GM19467 (cell line): ENCODE measurements at regions not wholly inside any gene's neighbourhood (a gene's known extent, or its start where the extent isn't known, plus 50 kb on each side); places are given as distances from the start of the nearest gene placed in this dataset.
"Not testable (repeated sequence)": the region's sequence is repeated elsewhere in the genome, so short reads cannot be mapped to it uniquely, and the experiment has no call there.

Experiments used
- ATAC-seq: cut with Tn5 transposase; IDR thresholded peaks from one replicate; pipeline ENCODE4 v1.9.1; 2021; ENCODE audit warnings: mild to moderate bottlenecking, moderate library complexity; ENCODE audit not compliant: unreplicated experiment

GRCh38 chr5:36739751-36740221 lies 133.4 kb downstream of the SLC1A3 start:
- peak; percentile 64 for ATAC-seq

DNA sequence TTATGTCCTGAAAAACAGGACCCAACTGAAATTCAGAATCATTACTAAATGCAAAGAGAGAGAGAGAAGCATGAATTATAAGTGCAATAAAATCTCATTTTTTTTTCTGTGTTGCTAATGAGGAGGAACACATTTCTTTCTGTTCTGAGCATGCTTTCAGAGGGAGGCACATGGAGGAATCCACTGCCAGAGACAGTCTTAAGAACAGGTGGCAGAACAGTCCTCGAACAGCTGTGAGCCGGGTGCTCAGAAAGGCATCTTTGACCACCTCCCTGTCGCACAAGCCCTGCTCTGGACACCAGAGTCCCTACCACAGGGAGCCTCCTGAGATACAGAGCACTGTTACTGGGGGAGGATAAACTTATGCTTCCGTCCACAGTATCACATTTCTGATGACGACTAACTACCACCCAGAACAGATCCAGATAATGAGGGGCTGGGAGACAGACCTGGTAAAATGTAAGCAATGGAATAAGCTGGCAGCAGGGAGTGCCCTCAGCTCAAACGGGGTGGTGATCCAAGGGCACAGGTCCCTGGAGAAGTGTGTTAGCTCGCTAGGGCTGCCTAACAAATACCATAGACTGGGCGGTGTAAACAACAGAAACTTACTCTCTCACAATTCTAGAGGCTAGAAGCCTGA lies 134.0 kb downstream of the SLC1A3 start:
- ATAC-seq: no peak

DNA sequence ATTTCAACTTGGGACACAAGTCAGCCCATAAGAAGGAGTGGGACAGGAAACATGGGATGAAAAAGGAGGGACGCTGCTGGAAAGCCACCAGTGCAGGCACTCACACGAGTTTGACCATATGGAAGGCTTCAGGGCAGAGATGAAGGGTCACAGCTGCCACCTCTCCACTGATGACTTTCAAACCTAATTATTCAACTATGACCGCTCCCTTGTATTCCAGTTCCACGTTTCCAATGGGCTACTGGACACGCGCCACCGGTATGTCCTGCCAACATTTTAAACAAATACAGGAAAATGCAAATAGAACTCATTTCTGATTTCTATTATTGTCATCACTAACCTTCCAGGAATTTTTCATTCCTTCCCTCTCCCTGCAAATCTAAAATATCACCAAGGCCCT lies 134.7 kb downstream of the SLC1A3 start:
- ATAC-seq: no peak

DNA sequence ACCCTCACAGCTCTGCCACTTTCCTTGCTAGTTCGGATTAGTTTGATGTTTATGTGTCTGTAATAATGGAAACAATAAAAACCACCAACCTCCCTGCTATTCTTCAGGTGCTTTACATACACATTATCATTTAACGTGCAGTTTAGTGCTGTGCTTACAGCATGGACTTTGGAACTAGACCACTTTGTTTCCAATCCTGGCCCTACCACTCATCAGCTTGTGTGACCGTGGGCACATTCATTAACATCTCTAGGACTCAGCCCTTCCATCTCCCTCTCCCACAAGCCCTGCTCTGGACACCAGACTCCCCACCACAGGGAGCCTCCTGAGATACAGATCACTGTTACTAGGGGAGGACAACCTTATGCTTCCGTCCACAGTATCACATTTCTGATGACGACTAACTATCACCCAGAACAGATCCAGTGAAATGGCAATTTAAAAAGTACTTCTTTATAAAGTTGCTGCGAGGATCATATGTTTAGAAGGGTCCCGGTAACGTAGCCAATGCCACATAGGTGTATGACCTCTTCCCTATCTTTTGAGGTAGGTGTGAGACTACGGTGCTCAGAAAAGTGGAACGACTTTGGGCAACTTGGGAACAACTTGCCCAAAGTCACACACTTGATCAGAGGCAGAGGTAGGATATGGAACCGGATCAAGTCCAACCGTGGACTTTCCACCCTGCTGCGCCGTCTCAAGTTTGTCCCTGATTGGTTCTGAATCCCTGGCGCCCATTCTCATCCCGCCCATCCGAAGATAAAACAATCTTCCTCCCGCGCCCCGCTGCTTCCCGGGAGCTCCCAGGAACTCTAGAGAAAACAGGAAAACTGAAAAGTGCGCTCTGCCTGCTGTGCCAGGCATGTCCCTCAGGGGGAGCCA lies 132.4 kb upstream of the NIPBL start:
- no peak for ATAC-seq

DNA sequence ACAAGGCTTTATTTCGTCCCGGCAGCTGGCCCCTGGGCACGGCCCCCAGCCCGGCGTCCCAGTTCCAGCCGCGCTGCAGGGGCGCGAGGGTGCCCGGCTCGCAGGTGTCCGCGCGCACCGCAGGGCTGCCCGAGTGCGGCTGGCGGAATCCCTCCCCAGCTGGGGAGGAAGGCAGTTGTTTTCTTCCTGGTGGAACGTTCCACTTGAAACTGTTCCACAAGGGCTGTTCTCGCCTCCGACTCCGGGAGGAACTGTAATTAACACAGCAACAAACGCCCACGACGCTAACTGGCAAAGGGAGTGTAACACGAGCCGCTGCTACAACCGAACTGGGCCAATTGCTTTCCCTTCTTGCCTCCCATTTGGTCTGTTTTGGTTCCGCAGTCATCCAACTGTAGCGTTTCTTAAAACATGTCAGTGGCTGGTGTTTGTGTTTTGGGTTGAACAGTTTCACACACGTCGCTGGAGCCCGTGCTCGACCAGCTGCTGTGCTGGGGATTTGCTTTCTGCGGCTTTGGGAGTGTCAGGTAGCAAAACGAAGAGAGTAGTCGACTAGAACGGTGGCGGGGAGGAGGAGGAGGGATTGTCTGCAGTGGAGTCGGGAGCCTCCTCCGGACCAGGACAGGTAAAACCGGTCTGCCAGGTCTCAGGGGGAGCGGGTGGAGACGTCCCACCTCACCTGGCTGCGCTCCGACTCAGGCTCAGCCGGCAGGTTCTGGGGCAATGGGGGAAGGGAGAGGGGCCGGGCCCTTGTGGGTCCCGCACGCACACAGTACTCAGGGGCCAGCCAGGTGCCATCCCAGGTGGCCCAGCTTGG lies 131.6 kb upstream of the NIPBL start:
- peak; percentile 79 for ATAC-seq

GRCh38 chr5:36747794-36748193 lies 128.8 kb upstream of the NIPBL start:
- not testable (repeated sequence) for ATAC-seq

DNA sequence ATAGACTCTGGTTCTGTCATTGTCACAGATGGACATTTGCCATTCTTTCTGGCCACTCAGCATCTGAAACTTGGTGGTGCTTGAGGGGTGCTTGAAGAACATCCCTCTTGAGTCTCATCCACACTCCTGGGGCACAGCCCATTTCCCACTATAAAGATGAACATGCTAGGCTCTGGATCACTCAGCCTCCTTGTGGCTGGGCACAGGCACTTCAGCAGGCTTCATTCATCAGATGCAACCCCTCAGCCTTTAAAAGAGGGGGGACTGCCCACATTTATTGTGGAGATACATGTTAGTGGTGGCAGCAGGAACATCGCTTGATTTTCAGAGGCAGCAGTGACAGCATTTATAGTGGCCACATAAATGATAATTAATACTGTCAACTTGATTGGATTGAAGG lies 124.7 kb upstream of the NIPBL start:
- ATAC-seq: no peak

DNA sequence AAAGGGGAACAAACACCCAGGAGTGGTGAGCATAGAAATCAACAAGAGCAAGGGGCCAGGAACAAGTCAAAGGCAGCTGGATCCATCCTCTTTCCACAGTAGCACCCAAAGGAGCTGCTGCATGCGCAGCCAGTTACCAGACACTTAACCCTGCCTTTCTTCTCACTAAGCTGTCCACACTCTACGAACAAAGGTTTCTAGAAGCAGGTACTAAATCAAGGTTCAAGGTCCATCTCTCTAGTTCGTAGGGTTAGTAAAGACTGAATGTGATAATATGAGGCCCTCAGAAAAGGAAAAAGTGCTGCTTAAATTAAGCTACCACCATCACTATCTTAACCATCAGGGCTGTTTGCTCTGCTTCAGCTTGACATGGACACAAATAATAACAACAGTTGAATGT lies 121.2 kb upstream of the NIPBL start:
- no peak for ATAC-seq

DNA sequence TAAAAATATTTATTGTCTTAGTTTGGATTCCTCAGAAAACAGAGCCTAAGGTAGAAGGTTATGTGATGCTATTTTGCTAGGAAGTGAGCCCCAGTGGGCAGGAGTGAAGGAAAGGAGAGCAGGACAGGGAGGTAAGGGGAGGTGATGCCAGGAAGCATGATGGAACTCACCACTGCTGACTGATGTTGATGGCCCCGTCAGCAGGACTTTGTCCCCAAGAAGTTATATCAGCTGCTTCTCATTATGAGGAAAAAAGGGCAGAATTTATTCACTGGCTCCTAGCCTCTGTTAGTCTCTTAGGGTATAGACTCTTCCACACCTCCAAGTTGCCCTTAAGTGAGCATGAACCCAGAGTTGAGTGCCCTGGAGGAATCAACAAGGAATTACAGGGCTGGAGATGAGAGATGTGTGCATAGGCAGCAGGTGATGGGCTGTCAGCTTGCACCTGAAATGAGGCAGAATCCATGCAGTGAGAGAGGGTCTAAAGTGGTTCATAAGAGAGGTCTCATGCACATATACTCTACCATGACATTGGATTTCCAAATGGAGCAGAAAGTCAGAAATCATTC lies 120.6 kb upstream of the NIPBL start:
- no peak for ATAC-seq

- no peak for ATAC-seq
These were observed 119.7 kb upstream of the NIPBL start for GRCh38 chr5:36756848-36757247.

DNA sequence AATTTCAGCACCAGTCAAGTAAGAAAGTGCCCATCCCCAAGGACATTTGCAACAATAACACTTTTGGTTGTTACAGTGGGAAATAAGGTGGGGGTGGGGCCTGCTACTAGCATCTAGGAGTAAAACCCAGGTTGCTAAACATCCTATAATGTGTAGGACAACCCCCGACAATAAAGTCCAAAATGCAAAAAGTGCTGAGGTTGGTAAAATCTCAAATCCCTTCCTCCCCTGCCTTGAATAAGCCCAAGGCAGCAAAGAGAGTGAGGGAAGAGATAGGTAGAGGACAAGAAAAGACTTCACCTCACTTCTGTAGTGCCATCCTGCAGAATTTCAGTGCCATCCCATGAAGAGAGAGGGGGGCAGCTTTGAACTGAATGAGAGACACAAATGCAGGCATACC lies 117.5 kb upstream of the NIPBL start:
- ATAC-seq: no peak

- ATAC-seq: no peak
These were observed 113.1 kb upstream of the NIPBL start for GRCh38 chr5:36763454-36763853.

DNA sequence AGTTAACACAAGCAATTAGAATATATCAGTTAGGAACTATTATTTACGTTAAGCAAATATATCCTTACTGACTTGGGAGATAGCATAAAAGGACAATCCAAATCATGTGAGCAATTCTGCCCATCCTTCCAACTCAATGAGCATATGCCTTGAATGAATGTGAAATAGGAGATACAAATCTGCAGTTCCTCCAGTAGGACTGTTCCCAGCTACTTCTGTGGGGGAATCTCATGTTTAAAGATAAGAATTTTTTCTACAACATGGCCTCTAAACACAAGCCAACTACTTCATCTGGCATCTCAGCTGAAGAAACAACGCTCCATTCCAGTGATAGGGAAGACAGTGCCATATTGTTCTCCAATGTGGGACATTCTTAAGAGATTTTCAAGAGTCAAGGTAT lies 110.7 kb upstream of the NIPBL start:
- no peak for ATAC-seq

DNA sequence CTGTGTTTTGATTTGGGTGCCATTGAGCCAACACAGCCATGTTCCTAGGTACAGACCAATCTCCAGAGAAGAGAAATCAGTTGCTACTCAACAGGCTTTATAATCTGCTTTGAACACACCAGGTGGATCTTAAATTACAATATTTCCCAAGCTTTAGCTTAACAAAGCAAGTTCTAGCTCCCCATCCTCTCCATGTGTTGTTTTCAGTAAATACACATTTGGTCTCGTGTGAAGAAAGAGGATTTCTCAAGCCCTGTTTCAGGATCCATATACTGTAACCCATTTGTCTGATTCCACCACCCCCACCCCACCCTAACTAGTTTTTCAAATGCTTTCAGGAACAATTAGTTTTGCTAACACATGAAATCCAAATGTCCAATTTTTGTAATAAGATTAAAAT lies 109.6 kb upstream of the NIPBL start:
- ATAC-seq: no peak

DNA sequence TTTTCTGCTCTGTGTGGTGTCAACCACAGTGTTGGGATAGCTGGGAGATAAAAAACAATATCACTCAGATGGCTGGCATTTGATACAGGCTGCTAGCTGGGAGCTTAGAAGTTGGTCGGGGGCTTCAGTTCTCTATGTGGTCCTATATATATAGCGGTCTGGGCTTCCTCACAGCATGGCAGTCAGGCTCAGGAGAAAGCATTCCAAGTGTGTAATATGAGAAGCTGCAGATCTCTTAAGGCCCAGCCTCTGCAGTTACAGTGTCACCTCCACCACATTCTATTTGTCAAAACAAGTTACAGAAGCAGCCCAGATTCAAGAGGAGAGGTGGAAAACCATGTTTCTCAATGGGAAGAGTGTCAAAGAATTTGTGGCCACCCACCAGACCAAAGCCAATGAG lies 108.1 kb upstream of the NIPBL start:
- ATAC-seq: no peak

DNA sequence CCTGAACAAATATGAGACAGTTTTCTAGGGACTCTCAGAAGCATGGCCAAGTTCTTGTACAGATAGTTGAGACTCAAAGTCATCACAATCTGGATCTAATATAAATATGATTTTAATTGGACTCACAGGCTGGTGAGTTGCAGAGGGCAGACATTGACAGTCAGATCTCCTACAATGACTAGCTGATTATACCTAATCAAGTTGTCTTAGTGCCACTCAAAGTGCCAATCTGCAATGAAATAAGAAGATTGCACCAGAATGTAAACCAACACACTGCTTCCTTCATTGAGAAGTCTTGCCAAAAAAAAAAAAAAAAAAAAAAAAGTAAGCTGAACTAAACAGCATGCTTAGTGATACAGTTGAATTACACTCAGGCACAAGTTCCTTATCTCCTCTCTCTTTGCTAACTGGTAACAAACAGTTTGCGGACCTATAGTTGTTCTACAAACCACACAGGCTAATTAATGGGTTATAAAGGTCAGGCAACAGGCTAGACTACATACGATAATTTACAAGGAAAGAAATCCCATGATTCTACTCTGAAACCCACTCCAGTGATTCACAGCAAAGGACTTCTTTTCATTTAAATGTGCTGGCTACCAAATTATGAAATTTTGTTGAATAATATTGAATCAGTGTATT lies 107.3 kb upstream of the NIPBL start:
- ATAC-seq: no peak

DNA sequence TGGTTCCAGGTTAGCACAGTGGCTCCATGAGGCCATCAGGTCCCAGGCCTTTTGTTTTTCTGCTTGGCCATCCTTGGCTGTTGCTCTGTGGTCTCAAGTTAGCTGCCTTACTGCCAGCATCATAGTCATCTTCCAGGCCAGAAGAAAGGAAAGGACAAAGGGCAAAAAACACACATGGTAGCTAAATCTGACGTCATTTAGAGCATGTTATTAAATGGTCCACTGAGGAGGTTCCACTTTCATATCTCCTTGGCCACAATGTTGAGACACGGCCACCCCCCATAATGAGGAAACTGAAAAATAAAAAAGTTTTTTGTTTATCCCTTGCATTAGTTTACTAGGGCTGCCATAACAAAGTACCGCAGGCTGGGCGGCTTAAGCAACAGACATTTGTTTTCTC lies 106.4 kb upstream of the NIPBL start:
- no peak for ATAC-seq

GRCh38 chr5:36772276-36773140 lies 104.1 kb upstream of the NIPBL start:
- ATAC-seq: no peak

GRCh38 chr5:36777105-36777757 lies 99.3 kb upstream of the NIPBL start:
- no peak for ATAC-seq
